ENCODE measurements at regions not wholly inside any gene's neighbourhood (a gene's known extent, or its start where the extent isn't known, plus 50 kb on each side); places are given as distances from the start of the nearest gene placed in this dataset.

DNA sequence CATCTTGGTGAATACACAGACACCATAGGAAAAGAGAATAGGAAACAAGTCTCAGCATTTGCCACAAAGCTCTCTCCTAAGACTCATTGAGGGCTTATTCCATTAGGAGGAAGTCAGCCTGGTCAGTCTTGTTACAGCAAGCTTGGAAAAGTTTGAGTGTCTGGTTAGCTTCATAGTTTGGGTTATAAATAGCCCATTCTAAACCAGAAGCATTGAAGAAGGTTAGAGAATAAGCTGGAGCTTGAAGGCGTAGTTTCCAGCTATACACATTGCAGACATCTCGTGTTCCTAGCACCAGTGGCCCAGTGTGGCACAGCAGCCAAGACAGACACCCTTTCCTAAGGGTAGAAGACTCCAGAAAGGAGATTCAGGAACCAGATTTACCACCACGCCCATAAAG, 168.8 kb upstream of the RBM19 start:
- Mint-ChIP-seq H3K9me3 (no peaks in the 10 kb centered on the region), H3K4me3 (no peak overlapping the region), H3K36me3 (ENCODE audit: insufficient read depth in 1 of 3, low read depth in 3 of 3) (no peaks in the 10 kb centered on the region), H3K27me3 (ENCODE audit: low read depth) (peaks cover 88% of the 10 kb centered on the region), H3K27ac (no peak overlapping the region; a peak in 1 of 7 replicates), H3K4me1 (peaks cover 8 to 14% of the 10 kb centered on the region in 2 experiments)
- Histone ChIP-seq H4K5ac (ENCODE audit: insufficient read length, low read depth, low read length) (no peak overlapping the region), H2BK15ac (ENCODE audit: low read depth, low read length) (no peak overlapping the region), H2BK20ac (ENCODE audit: low read depth, low read length, poor library complexity, severe bottlenecking) (no peak overlapping the region), H3K4me2 (ENCODE audit: insufficient read depth, insufficient read length, low read length) (no peak overlapping the region), H3K23ac (ENCODE audit: insufficient read length, low read depth, low read length) (no peak overlapping the region), H3K14ac (ENCODE audit: insufficient read depth, low read length) (no peak overlapping the region), H3K79me2 (ENCODE audit: insufficient read depth, low read length) (no peaks in the 10 kb centered on the region), H3K27me3 (ENCODE audit: insufficient read depth, low read length) (no peaks in the 10 kb centered on the region; the same call in 1 of the 2 replicates), H3K27ac (ENCODE audit: insufficient read length, low read depth, low read length) (no peak overlapping the region), H3K9me3 (ENCODE audit: control insufficient read depth, low read depth, low read length) (no peaks in the 10 kb centered on the region), H2AFZ (ENCODE audit: low read length) (no peak overlapping the region), H3T11ph (ENCODE audit: low read length) (no peak overlapping the region), H2BK12ac (ENCODE audit: insufficient read length, low read depth, low read length) (no peak overlapping the region), H3K4me1 (ENCODE audit: insufficient read depth, low read length) (no peaks in the 10 kb centered on the region), H3K23me2 (ENCODE audit: insufficient read length, low read depth, low read length, poor library complexity, severe bottlenecking) (no peaks in the 10 kb centered on the region), H3K56ac (ENCODE audit: insufficient read length, low read depth, low read length) (no peak overlapping the region), H3K9ac (ENCODE audit: extremely low read depth, insufficient read length, low read length) (no peak overlapping the region), H4K20me1 (ENCODE audit: control insufficient read depth, insufficient read depth, insufficient read length) (no peaks in the 10 kb centered on the region), H4K8ac (replicated peaks; ENCODE audit: insufficient read length, low read depth, low read length) (no peak overlapping the region), H3K79me1 (ENCODE audit: insufficient read depth, low read depth, low read length, poor library complexity, severe bottlenecking) (no peaks in the 10 kb centered on the region), H4K91ac (ENCODE audit: insufficient read length, low read depth, low read length) (no peak overlapping the region), H2BK120ac (ENCODE audit: low read depth, low read length, poor library complexity, severe bottlenecking) (no peak overlapping the region), H2BK5ac (ENCODE audit: insufficient read length, low read length) (no peak overlapping the region), H2AK5ac (ENCODE audit: insufficient read length, low read length) (no peak overlapping the region), H3K4ac (ENCODE audit: low read depth, low read length) (no peak overlapping the region), H3K18ac (ENCODE audit: insufficient read length, low read depth, low read length) (no peak overlapping the region)
- TF ChIP-seq, protein P1, sequence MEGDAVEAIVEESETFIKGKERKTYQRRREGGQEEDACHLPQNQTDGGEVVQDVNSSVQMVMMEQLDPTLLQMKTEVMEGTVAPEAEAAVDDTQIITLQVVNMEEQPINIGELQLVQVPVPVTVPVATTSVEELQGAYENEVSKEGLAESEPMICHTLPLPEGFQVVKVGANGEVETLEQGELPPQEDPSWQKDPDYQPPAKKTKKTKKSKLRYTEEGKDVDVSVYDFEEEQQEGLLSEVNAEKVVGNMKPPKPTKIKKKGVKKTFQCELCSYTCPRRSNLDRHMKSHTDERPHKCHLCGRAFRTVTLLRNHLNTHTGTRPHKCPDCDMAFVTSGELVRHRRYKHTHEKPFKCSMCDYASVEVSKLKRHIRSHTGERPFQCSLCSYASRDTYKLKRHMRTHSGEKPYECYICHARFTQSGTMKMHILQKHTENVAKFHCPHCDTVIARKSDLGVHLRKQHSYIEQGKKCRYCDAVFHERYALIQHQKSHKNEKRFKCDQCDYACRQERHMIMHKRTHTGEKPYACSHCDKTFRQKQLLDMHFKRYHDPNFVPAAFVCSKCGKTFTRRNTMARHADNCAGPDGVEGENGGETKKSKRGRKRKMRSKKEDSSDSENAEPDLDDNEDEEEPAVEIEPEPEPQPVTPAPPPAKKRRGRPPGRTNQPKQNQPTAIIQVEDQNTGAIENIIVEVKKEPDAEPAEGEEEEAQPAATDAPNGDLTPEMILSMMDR (conservative IDR thresholded peaks at IDR 0.05): no peak
- no CpG with 5 or more reads among the region's 3 CpGs for WGBS (ENCODE audit: extremely low coverage, insufficient read length, low lambda C conversion rate)
- DNase-seq: no peak
